Stimulated activated CD4-positive, alpha-beta T cell treated with anti-CD3 and anti-CD28 coated beads, Interleukin-1b, Interleukin-23, amount 100 ng/mL, for 24 hours (primary cell): ENCODE measurements at regions not wholly inside any gene's neighbourhood (a gene's known extent, or its start where the extent isn't known, plus 50 kb on each side); places are given as distances from the start of the nearest gene placed in this dataset.
"Not testable (repeated sequence)": the region's sequence is repeated elsewhere in the genome, so short reads cannot be mapped to it uniquely, and the experiment has no call there.

Experiments
- DNase-seq, 4 experiments: peaks; one replicate each; pipeline ENCODE4 v3.0.0-alpha.2; 2020; ENCODE audit warnings: low read depth in 4 of 4, low spot score in 1 of 4

DNA sequence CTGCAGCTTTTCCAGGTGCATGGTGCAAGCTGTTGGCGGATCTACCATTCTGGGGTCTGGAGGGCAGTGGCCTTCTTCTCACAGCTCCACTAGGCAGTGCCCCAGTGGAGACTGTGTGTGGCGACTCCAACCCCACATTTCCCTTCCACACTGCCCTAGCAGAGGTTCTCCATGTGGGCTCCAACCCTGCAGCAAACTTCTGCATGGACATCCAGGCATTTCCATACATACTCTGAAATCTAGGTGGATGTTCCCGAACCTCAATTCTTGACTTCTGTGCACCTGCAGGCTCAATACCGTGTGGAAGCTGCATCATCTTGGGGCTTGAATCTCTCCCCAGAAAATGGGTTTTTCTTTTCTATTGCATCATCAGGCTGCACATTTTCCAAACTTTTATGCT, 160.2 kb upstream of the DYRK2 start:
- not testable (repeated sequence) for DNase-seq

DNA sequence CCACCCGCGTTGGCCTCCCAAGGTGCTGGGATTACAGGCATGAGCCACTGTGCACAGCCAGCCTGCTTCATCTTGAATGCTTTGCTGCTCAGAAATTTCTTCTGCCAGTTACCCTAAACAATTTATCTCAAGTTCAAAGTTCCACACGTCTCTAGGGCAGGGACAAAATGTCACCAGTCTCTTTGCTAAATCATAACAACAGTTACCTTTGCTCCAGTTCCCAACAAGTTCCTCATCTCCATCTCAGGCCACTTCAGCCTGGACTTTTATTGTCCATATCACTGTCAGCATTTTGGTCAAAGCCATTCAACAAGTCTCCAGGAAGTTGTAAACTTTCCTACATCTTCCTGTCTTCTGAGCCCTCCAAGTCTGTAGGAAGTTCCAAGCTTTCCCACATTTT, 159.5 kb upstream of the DYRK2 start:
- DNase-seq, result no peak

DNA sequence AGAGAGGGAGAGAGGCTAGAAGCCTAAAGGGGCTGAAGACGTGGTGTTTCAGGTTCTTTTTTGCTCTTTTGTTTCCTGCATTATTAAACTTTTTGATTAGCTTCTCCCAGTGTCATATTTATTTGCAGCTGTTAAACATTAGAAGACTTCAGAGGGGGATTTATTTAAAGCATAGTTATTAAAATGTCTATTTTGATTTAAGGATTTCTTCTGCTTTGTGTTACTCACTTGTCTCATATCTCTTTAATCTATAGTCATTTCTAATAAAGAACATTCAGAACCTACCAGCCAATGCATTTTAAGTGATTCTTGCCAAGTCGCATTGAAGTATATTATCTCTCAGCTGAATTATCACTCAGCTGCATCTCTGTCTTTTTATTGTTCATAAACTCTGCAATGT, 152.0 kb upstream of the DYRK2 start:
- DNase-seq, result no peak

DNA sequence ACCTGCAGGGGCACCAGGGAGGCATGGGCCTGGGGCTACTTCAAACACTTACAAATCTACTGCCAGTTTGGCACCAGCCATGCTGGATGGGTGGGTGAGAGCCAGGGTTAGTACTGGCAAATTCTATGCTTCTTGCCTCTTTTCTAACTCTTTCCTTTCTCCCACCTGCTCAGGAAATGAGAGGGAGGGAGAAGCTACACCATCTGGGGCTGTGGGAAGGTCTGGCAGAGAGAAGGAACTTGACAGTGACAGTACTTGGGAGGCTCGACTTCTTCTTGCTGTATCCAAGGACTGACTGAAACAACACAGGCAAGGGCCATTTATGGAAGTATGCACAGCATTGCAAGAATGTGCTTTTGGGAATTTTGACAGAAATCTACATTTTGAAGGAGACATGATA, 149.6 kb upstream of the DYRK2 start:
- DNase-seq, result no peak

DNA sequence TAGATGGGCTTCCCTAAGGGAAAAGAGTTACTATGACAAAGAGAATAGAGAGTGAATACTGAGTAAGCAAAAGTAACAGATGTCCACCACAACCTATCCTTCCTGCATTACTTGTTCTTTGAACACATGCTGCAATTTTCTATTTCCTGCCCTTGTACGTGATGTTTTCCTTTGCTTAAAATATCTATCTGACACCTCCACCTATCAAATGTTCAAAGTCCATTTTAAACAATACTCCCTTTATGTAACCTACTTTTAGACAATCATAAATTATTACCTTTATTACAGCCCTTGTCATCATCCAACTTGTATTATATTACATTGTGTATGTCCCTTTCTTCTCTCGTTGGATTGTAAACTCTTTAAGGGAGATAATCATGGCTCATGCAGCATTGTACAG, 147.2 kb upstream of the DYRK2 start:
- no peak for DNase-seq

DNA sequence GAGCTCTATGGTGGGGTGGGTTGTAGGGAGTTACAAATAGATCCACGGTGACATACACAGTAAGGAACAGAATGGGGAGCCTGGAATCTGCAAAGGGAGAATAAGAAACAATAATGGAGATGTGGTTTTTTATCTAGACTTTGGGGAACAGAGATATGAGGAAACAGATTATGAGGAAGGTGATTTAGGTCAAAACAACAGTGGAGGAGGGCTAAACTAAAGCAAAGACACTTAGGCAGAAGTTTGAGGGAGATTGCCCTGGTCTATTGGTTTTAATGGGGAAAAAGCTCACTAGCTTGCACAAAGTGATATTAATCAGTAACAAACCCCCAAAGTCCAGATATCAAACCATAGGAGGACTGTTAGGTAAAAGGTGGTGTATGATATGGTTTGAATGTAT, 144.5 kb upstream of the DYRK2 start:
- no peak for DNase-seq

DNA sequence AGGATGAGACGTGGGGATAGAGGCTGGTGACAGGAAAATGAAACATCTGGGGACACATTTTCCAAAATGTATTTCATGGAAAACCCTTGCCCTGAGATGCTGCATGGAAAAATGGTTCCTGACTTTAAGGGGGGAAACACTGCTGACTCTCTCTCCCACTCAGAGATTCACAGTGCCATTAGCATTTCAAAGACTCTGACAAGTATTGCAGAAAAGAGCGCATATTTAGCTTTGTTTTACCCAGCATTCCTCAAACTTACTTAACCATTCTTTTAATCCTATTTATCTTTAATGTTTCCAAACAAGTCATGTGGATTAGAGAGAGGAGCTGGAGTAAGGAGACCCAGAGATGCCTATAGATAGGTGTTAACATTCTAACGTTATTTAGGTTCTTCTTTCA, 141.8 kb upstream of the DYRK2 start:
- DNase-seq, result no peak

DNA sequence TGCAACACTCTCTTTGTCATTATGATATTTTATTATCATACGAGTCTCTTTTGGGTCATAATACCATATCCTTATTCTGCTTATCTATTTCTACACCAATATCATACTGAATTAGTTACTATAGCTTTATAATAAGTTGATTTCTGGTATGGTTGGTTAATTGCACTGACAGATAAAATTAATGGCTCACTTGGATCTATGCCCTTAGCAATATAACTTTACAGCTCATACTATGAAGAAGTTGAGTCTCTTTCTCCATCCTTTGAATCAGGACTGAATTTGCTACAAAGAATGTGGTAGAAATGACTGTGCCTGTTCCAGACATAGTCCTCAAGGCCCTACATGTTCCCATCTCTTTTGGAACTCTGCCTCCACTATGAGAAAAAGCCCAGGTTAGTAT, 139.7 kb upstream of the DYRK2 start:
- DNase-seq, result no peak

DNA sequence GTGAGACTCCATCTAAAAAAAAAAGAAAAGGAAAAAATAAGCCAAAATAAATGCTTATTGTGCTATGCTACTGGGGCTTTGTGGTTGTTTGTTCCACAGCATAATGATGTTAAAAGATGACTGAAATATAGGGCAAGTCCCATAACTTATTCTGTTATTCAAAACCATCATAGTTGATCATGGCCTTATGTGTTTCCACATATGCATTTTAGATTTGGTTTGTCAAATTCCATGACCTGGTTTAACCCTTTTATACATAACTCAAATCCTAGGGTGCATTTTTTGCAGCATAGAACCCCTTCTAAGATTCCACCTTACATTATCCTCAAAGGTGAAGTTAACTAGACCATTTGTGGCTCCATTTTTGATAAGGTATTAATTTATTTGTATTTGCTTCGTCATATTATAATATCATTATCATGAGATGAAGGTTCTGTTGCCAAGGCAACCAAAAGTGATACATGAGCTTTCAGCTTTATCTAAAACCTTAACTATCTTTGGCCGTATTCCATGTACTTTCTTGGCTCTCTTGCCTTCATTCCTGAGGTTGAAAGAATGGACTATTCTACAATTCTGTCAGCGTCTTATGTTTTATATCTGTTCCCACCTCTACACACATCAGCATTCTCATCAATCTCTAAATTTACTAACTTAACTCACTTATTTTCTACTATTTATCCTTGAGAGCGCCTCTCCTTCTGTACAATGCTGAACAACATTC, 138.7 kb upstream of the DYRK2 start:
- no peak for DNase-seq

DNA sequence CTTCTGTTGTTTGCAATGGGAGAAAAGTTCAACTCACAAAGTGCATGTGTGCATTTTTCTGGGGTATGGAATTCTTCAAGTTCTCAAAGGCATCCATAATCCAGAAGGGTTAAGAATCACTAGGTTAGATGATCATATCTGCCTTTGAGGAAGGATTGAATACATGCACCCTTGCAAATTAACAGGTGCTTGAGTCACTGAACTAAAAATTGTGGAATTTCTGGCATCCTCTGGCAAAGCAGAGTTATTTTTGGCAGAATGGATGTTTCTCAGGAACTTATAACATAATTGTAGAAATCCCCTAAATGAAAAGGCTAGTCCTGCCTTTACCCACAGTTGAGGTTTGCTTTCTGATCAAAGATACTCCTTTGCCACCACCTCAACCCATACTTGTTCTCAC, 136.5 kb upstream of the DYRK2 start:
- DNase-seq, result no peak

DNA sequence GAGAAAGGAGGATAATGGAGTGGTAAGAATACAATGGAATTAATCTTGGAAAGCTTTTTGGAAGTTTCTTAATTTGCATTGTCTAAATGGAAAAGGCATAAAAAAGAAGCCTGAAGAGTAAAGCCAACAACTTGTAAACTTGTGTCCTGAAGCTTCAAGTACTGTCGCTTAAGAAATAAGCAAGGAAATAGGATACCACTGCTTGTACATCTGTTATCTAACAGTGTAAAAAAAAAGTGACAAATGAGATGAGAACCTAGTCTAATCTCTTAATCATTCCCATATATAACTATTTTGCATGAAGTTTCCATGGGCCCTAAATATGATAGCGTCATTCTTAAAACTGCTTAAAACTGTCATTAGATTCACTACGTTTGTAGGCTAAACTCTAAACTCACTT, 134.0 kb upstream of the DYRK2 start:
- no peak for DNase-seq

DNA sequence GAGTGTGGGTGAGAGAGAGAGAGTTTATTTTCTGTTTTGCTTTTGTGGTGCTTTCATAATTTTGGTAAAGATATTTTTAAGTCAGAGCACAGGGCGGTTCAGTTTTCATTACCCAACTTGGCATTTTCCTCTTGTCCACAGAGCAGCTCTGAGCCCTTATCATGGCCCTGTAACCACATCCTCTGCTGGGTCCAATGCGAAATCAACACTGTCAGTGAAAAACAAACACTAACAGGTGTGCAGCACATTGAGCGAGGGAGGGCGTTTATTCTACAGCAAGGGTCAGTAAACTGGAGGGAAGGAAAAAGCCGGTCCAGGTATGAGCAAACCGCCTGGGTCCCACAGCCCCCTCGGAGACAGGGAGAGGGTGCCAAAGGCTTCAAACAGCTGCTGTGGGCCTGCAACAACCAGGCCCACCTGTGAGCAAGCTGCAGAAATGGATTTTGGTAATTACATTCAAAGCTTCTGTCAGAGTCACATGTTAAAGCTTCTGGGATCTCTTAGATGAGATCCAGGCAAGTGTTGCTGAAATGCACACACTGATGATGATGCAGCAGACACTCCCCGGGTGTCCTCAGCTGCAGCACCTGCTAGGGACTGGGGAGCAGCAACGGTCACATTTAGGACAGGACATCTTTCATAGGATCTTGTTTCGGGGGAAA, 132.7 kb upstream of the DYRK2 start:
- DNase-seq, result no peak

DNA sequence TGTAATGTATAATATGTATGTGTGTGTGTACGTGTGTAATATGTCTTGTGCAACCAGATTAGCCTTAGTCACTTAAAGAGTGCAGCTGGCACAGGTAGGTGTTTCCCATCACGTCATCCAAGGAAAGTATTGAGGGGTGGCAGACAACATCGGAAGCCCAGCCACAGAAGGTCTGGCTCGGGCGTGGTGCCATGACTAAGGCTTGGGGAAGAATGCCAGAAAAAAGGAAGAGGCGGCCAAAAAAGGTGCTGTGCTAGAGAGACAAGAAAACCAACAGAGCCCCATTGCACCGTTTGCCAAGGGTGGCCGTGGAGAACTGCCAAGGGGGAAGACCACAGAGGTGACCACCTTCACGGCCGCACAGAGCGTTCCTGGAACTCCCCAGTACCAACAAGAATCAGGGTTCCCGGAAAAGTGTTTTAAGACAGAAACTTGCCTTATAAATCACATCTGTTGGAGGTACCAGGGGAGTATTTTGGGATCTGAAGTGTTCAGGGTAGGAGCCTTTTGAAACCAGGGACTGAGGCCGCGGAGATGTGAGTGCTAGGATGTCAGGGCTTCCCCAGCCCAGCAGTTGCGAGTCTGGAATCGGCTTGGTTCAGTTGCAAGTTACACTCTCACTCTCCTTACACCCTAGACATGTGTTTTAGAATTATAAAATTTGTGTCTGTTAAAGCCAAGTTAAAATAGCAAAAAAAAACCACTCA, 131.2 kb upstream of the DYRK2 start:
- no peak for DNase-seq

DNA sequence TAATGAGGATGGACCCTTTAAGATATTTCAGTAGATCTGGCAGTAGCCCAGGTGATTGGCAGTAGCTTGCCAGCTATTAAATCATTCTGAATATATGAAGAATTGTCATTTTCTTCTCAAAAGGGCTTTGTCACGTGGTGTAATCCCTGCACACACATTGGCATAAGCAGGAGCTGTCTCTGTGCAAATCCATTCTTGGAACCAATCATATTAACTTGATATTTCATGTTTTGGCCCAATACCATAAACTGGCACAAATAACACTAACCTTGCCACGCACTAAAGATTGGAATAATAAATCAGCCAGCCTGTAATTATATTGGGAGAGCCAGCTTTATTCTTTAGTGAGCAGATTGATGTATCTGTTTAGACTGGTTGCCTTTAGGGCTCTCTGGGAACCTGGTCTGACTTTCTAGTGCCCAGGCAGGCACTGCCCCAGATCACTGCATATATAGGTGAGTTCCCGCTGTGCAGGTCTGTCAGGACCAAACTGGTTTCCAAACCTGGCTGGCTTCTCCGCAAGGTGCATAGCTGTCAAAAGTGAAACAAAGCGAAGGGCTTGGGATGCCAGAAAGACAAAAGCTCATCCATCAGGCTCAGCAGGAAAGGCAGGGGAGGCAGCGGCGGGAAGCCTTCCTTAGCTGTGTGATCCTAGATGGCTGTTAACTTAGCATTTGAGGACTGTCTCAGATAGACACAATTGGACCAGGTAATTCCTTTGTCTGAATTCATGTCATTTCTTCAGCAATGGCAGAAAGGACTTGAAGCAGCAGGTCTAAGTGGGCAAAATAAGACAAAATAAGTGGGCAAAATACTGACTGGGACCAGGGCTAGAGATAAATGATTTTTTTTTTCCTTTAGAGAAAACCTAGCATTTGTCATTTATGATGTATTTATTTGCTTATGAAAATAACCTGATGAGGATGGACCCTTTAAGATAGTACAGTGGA, 128.8 kb upstream of the DYRK2 start:
- no peak for DNase-seq

DNA sequence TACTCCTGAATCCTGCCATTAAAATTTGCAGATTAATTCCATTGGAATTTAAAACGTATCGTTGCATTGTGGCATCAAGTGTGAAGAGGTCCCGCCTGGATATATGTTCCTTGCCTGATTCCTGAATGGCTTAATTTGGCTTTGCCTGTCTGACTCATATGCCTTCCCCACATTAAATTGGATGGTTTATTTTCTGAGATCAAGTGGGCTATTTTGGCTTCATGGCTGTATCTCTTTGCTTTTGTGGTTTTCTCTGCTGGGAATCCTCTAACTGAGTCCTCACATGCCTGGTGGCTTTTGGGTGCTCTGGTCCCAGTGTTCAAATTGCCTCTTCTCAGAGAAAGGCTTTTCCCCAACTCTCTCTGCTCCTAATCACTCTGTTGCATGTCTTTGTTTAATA, 127.9 kb upstream of the DYRK2 start:
- no peak for DNase-seq

DNA sequence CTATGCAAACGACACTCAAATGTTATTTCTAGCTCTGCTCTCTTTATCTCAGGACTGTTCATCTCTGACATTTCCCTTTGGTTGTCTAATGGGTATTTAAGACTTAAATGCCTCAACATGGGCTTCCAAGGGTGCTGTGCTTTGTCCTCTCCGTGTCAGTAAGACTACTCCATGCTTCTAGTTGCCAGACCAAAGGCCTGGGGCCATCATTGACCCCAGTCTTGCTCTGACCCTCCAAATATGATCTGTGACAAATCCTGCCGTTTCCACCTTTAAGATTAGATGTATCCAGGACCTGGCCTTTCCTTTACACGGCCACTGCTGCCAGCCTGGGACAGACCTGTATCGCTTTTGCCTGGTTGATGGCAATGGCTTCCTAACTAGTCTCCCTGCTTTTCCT, 126.3 kb upstream of the DYRK2 start:
- no peak for DNase-seq

DNA sequence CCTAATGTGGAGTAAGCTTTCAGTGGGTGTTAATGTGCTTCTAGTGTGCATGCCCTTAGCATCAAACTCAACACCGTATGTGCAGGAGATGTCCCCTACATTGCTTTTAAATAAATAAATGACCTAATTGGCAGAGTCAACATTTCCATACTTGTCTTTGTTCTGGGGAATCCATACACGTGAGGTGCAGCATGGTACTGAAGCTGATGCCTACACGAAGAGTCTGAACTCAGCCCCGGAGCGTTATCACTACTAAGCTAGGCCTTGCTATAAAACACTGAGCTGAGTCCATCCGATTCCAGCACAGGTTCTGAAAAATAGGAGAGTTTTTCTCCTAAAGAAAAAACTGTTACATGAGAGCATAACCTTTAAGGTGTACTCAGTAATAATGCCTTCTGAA, 125.0 kb upstream of the DYRK2 start:
- DNase-seq, result no peak

DNA sequence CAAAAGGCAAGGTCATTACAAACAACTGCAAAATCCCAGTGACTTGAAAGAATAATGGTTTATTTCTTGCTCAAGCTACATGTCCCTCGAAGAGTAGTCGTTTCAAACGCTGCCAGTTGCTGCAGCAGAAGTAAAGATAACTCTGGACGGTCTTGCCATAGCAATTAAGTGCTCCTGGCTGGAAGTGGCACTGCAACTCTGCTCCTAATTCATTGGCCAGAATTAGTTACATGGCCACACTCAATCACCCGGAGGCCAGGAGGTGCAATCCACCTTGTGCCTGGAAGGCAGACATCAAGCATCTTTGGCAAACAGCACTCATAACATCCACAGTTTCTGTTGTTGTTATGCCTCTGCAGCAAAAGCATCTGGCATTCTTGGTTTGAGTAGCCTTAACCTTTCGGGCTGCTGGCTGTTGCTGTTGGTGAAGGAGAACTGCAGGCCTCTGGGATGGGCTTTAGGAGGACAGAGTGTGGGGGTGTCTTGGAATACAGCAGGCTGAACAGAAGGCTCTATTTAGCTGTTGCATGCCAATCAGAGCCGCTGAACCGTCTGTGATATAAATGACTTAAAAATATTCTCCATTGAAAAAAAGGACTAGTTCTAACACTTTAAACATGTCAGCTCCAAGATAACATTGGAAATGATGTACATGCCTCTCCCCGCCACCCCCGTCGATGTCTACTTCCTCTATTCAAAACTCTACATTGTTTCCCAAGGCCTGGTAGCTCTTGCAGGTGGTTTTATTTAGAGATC, 123.5 kb upstream of the DYRK2 start:
- no peak for DNase-seq

DNA sequence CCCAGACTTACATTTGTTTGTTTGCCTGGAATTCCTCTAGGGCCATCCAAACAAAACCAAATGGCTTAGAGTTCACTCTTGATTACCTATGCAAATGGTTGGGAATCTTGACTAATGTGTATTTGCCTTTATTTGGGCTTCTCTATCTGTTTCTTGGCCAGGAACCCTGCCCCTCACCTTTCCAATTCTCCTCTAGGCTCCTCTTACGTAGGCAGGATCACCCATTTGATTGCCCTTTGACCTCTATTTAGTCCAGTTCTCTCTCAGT, 123.0 kb upstream of the DYRK2 start:
- no peak for DNase-seq

DNA sequence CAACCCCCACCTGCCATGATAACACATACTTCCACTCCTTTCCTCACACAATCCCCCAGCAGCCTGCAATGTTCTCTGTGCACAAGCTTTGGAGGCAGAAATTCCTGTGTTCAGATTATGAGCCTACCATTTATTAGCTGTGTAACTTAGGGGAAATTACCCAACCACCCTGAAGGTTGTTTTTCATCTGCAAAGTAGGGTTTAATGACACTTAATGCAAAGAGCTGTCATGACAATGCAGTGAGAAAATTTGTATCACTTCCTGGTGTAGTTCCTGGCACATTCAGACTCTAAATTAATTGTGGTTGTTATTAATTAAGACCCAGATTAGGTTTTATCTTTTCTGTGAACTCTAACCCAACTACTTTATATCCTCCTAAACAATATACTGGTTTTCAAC, 122.4 kb upstream of the DYRK2 start:
- DNase-seq, result no peak

DNA sequence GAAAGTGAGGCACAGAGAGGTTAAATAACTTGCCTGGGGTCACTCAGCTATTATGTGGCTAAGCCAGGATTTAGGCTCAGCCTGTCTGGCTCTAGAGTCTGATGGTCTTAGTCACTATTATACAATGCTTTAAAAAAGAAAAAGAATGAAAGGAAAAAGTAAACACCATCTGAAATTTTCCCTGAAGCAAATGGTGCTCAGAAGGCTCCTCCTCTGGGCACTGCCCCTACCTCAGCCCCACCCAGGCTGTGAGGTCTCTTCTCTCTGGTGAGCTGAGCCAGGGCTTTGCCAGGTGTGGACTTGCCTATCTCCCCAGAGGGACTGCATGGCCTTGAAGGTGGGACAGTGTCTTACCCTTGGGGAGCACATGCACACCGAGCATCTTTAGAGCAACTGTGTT, 117.5 kb upstream of the DYRK2 start:
- no peak for DNase-seq
